IMR-90 (cell line): ENCODE measurements at regions not wholly inside any gene's neighbourhood (a gene's known extent, or its start where the extent isn't known, plus 50 kb on each side); places are given as distances from the start of the nearest gene placed in this dataset.
A peak's percentile ranks its signal among the peaks of the same experiment; 100 is the strongest.

Experiments
- ATAC-seq: fragments of 200-7000 bp; cut with Tn5 transposase; 2 replicates; pipeline ENCODE4 v1.9.1; 2020; ENCODE audit warnings: low read depth, mild to moderate bottlenecking, moderate library complexity
- BruUV-seq: library from RNA; stranded (reverse); fragments of 400-500 nt; replicated peaks from 2 replicates; lab custom pipeline; 2021; lab: Mats Ljungman, UMichigan
- CTCF ChIA-PET: fragments of 300-600 bp; formaldehyde crosslinking; extraction: SDS; loops from one replicate; lab custom pipeline; 2021; ENCODE audit warnings: antibody characterized with exemption; lab: Yijun Ruan, JAX
- POLR2A ChIA-PET: fragments of 300-600 bp; sonication (Branson Sonifier 250); formaldehyde crosslinking; loops from one replicate; lab custom pipeline; 2022; ENCODE audit warnings: antibody characterized with exemption; ENCODE audit not compliant: unreplicated experiment; lab: Charles Lee
- DNase-seq: peaks from one replicate; pipeline ENCODE4 v3.0.0; 2013
- H2AFZ ChIP-seq: replicated peaks from 2 replicates; pipeline ENCODE3; 2013; ENCODE audit warnings: low read length, mild to moderate bottlenecking; ENCODE audit not compliant: poor library complexity
- H2AK5ac ChIP-seq: 2 replicates; pipeline ENCODE4 v1.6.1; 2013; ENCODE audit warnings: low read depth, low read length, inconsistent platforms
- H2AK9ac ChIP-seq: replicated peaks from 2 replicates; pipeline ENCODE3; 2013; ENCODE audit warnings: mild to moderate bottlenecking, low read depth, low read length, moderate library complexity; ENCODE audit not compliant: poor library complexity
- H2BK120ac ChIP-seq: 2 replicates; pipeline ENCODE4 v1.6.1; 2013; ENCODE audit warnings: low read depth, low read length, inconsistent platforms
- H2BK15ac ChIP-seq: 3 replicates; pipeline ENCODE4 v1.6.1; 2013; ENCODE audit warnings: low read depth, low read length, inconsistent platforms
- H2BK20ac ChIP-seq: 2 replicates; pipeline ENCODE4 v1.6.1; 2013; ENCODE audit warnings: low read depth, mild to moderate bottlenecking, inconsistent platforms, low read length, moderate library complexity
- H2BK5ac ChIP-seq: 2 replicates; pipeline ENCODE4 v1.6.1; 2013; ENCODE audit warnings: mild to moderate bottlenecking, low read depth, low read length, inconsistent platforms; ENCODE audit not compliant: poor library complexity, severe bottlenecking
- H3K14ac ChIP-seq: replicated peaks from 2 replicates; pipeline ENCODE4 v1.6.1; 2013; ENCODE audit warnings: low read depth, low read length, inconsistent platforms
- H3K18ac ChIP-seq: 2 replicates; pipeline ENCODE4 v1.6.1; 2013; ENCODE audit warnings: low read depth, low read length, control low read depth
- H3K23ac ChIP-seq: 2 replicates; pipeline ENCODE4 v1.6.1; 2013; ENCODE audit warnings: low read depth, low read length, inconsistent platforms
- H3K27ac ChIP-seq: 2 replicates; pipeline ENCODE4 v1.5.1; 2013; ENCODE audit warnings: mild to moderate bottlenecking, control low read depth, low read length; ENCODE audit not compliant: insufficient read depth
- H3K27me3 ChIP-seq: 2 replicates; pipeline ENCODE4 v1.6.1; 2013; ENCODE audit warnings: low read length; ENCODE audit not compliant: control insufficient read depth, insufficient read depth
- H3K36me3 ChIP-seq: 2 replicates; pipeline ENCODE4 v1.6.1; 2013; ENCODE audit warnings: low read length, mixed read lengths; ENCODE audit not compliant: control insufficient read depth, insufficient read depth
- H3K4ac ChIP-seq: 2 replicates; pipeline ENCODE4 v1.6.1; 2013; ENCODE audit warnings: low read depth, low read length, inconsistent platforms
- H3K4me1 ChIP-seq: 2 replicates; pipeline ENCODE4 v1.6.1; 2013; ENCODE audit warnings: low read length, mixed read lengths; ENCODE audit not compliant: control insufficient read depth, insufficient read depth
- H3K4me2 ChIP-seq: 2 replicates; pipeline ENCODE4 v1.6.1; 2013; ENCODE audit warnings: low read depth, mild to moderate bottlenecking, control low read depth, low read length, moderate library complexity
- H3K4me3 ChIP-seq: 2 replicates; pipeline ENCODE4 v1.5.1; 2013; ENCODE audit warnings: low read depth, mild to moderate bottlenecking, control low read depth, low read length, moderate library complexity; ENCODE audit not compliant: insufficient read depth
- H3K56ac ChIP-seq: 2 replicates; pipeline ENCODE4 v1.6.1; 2013; ENCODE audit warnings: low read length, inconsistent platforms; ENCODE audit not compliant: insufficient read depth; ENCODE audit errors: extremely low read depth
- H3K79me1 ChIP-seq, 2 experiments: 2 replicates each; pipeline ENCODE4 v1.6.1; 2013; ENCODE audit warnings: low read length in 2 of 2, inconsistent platforms in 1 of 2, low read depth in 1 of 2
- H3K9ac ChIP-seq: 2 replicates; pipeline ENCODE4 v1.6.1; 2013; ENCODE audit warnings: low read depth, low read length, control low read depth
- H3K9me1 ChIP-seq: 2 replicates; pipeline ENCODE4 v1.6.1; 2013; ENCODE audit warnings: low read length, inconsistent platforms; ENCODE audit not compliant: insufficient read depth
- H3K9me3 ChIP-seq: 2 replicates; pipeline ENCODE4 v1.6.1; 2013; ENCODE audit warnings: low read length; ENCODE audit not compliant: control insufficient read depth, insufficient read depth
- H4K20me1 ChIP-seq: 2 replicates; pipeline ENCODE4 v1.6.1; 2013; ENCODE audit warnings: low read length, inconsistent platforms; ENCODE audit not compliant: insufficient read depth
- H4K5ac ChIP-seq: 2 replicates; pipeline ENCODE4 v1.6.1; 2013; ENCODE audit warnings: mild to moderate bottlenecking, low read depth, low read length, control low read depth
- H4K8ac ChIP-seq, 2 experiments: 2 replicates each; pipeline ENCODE4 v1.6.1; 2013; ENCODE audit warnings: low read depth in 2 of 2, low read length in 2 of 2, control low read depth in 1 of 2, inconsistent platforms in 1 of 2
- H4K91ac ChIP-seq: 2 replicates; pipeline ENCODE4 v1.6.1; 2013; ENCODE audit warnings: low read depth, low read length, inconsistent platforms; ENCODE audit not compliant: insufficient read depth
- BHLHE40 ChIP-seq: fragments of 150-350 bp; IDR thresholded peaks from 2 replicates; pipeline ENCODE4 v1.6.1; 2016; ENCODE audit warnings: mild to moderate bottlenecking, low read depth, low read length
- CEBPB ChIP-seq: IDR thresholded peaks from 2 replicates; pipeline ENCODE4 v1.6.1; 2012; ENCODE audit warnings: low read depth, low read length, improper control_type of control experiment
- CHD1 ChIP-seq: IDR thresholded peaks from 2 replicates; pipeline ENCODE4 v1.6.1; 2012; ENCODE audit warnings: low read depth, low read length, improper control_type of control experiment
- CTCF ChIP-seq: conservative IDR thresholded peaks from 2 replicates; pipeline ENCODE4 v1.5.1; 2012; ENCODE audit warnings: mild to moderate bottlenecking, low read depth, low read length, improper control_type of control experiment
- ELK1 ChIP-seq: fragments of 150-350 bp; IDR thresholded peaks from 2 replicates; pipeline ENCODE4 v1.6.1; 2016; ENCODE audit warnings: low read depth, mild to moderate bottlenecking, low read length, moderate library complexity, borderline replicate concordance
- FOS ChIP-seq: fragments of 150-350 bp; IDR thresholded peaks from 2 replicates; pipeline ENCODE4 v1.6.1; 2016; ENCODE audit warnings: low read depth, low read length
- MAFK ChIP-seq: IDR thresholded peaks from 2 replicates; pipeline ENCODE4 v1.6.1; 2012; ENCODE audit warnings: low read depth, low read length, improper control_type of control experiment
- MAZ ChIP-seq: IDR thresholded peaks from 2 replicates; pipeline ENCODE4 v1.6.1; 2012; ENCODE audit warnings: low read depth, mild to moderate bottlenecking, low read length, improper control_type of control experiment, moderate library complexity, borderline replicate concordance
- MXI1 ChIP-seq: IDR thresholded peaks from 2 replicates; pipeline ENCODE4 v1.6.1; 2012; ENCODE audit warnings: low read depth, mild to moderate bottlenecking, low read length, moderate library complexity, borderline replicate concordance
- NFE2L2 ChIP-seq: fragments of 150-350 bp; IDR thresholded peaks from 2 replicates; pipeline ENCODE4 v1.6.1; 2016; ENCODE audit warnings: low read depth, mild to moderate bottlenecking, low read length
- POLR2A ChIP-seq: IDR thresholded peaks from 2 replicates; pipeline ENCODE4 v1.6.1; 2012; ENCODE audit warnings: mild to moderate bottlenecking, low read depth, low read length
- RAD21 ChIP-seq: IDR thresholded peaks from 2 replicates; pipeline ENCODE4 v1.6.1; 2012; ENCODE audit warnings: low read length, improper control_type of control experiment
- RCOR1 ChIP-seq: IDR thresholded peaks from 2 replicates; pipeline ENCODE4 v1.6.1; 2012; ENCODE audit warnings: mild to moderate bottlenecking, low read length, improper control_type of control experiment; ENCODE audit not compliant: insufficient replicate concordance
- RFX5 ChIP-seq: IDR thresholded peaks from 2 replicates; pipeline ENCODE4 v1.8.0; 2012; ENCODE audit warnings: low read depth, mild to moderate bottlenecking, low read length, moderate library complexity
- SMC3 ChIP-seq: fragments of 150-350 bp; IDR thresholded peaks from 2 replicates; pipeline ENCODE4 v1.6.1; 2016; ENCODE audit warnings: low read depth, mild to moderate bottlenecking, antibody characterized with exemption, low read length, moderate library complexity
- USF2 ChIP-seq: fragments of 150-350 bp; IDR thresholded peaks from 2 replicates; pipeline ENCODE4 v1.6.1; 2017; ENCODE audit warnings: mild to moderate bottlenecking, antibody characterized with exemption, low read length, low read depth
- WGBS, 2 experiments: methylation state at CpG; one replicate each; pipeline versions ENCODE4 v1.1.5 to v1.1.7; 2013; ENCODE audit warnings: missing lambda C conversion rate in 2 of 2; ENCODE audit not compliant: insufficient read length in 1 of 2; ENCODE audit errors: extremely low coverage in 2 of 2; 5-methylcytosine and 5-hydroxymethylcytosine counted together
- dilution Hi-C: fragments of 300-500 bp; cut with HindIII; formaldehyde crosslinking; loops from one replicate; pipeline ENCODE4 v1.14.3; 2018; ENCODE audit warnings: low sequenced_read_pairs; ENCODE audit not compliant: unreplicated experiment
- in situ Hi-C: fragments of 300-500 bp; cut with MboI; formaldehyde crosslinking; loops from 3 replicates; pipeline ENCODE4 v1.14.3; 2019; ENCODE audit warnings: low sequenced_read_pairs, inconsistent platforms, mixed read lengths
- intact Hi-C: fragments of 100-400 bp; cut with micrococcal nuclease; formaldehyde crosslinking; loops from 2 replicates; pipeline ENCODE4 v1.10.0; 2022

GRCh38 chrX:16258882-16259281 lies 91.6 kb downstream of the MAGEB17 start:
- H2BK120ac ChIP-seq: no peak overlapping the region
- ATAC-seq (peak; percentile 86), DNase-seq (peak; percentile 61)
- H3K4me2 ChIP-seq: no peak overlapping the region
- no CpG with 5 or more reads among the region's 4 CpGs for WGBS, 2 experiments
- H2AK9ac ChIP-seq: no peak overlapping the region
- in situ Hi-C loops: no loop called here
- no peak overlapping the region for H2AFZ ChIP-seq
- no peak overlapping the region for H3K4me3 ChIP-seq
- intact Hi-C loops: no loop called here
- no peak overlapping the region for H2AK5ac ChIP-seq
- H2BK20ac ChIP-seq: no peak overlapping the region
- dilution Hi-C loops: no loop called here
- no peaks in the 10 kb centered on the region for H3K4me1 ChIP-seq
- ChIA-PET CTCF (interaction anchor here (0.6 kb wide), 1 partner anchor 180 kb away, joined by 3 read pairs; no protein-coding TSS in a partner anchor), POLR2A (no interaction called here)
- H4K20me1 ChIP-seq: no peaks in the 10 kb centered on the region
- H4K8ac ChIP-seq: no peak overlapping the region
- H3K23ac ChIP-seq: no peak overlapping the region
- no peaks in the 10 kb centered on the region for H3K9me1 ChIP-seq
- no peak overlapping the region for H3K9ac ChIP-seq
- no peak overlapping the region for H3K18ac ChIP-seq
- no peak overlapping the region for H3K56ac ChIP-seq
- H3K14ac ChIP-seq: 0 out of 2 replicates have a peak overlapping the region, but pooled peaks have one; percentile 15
- H4K5ac ChIP-seq: no peak overlapping the region
- TF ChIP-seq MAFK (no peak), SMC3 (no peak), CHD1 (no peak), RFX5 (no peak), MAZ (no peak), CTCF (no peak), MXI1 (no peak), NFE2L2 (no peak), RAD21 (no peak), FOS (no peak), POLR2A (no peak), BHLHE40 (no peak), ELK1 (no peak), USF2 (no peak), RCOR1 (no peak), CEBPB (no peak)
- no peaks in the 10 kb centered on the region for H3K9me3 ChIP-seq
- no peak overlapping the region for H2BK5ac ChIP-seq
- no peaks in the 10 kb centered on the region; the same call in 1 of the 2 replicates for H3K27me3 ChIP-seq
- H3K4ac ChIP-seq: no peak overlapping the region
- no peak overlapping the region for H4K91ac ChIP-seq
- BruUV-seq: no TSS peak
- H3K27ac ChIP-seq: no peak overlapping the region
- H3K36me3 ChIP-seq: no peaks in the 10 kb centered on the region
- no peak overlapping the region for H2BK15ac ChIP-seq
- H3K79me1 ChIP-seq: no peaks in the 10 kb centered on the region
